DMS153 treated with DMSO at 0.1 percent for 48 hours (cell line): ENCODE measurements at regions not wholly inside any gene's neighbourhood (a gene's known extent, or its start where the extent isn't known, plus 50 kb on each side); places are given as distances from the start of the nearest gene placed in this dataset.

ENCODE experiments used
- DNase-seq: peaks from one replicate; lab custom pipeline; 2025; ENCODE audit not compliant: unreplicated experiment; lab: John Stamatoyannopoulos, UW

GRCh38 chr13:83221813-83222241 lies 660.4 kb downstream of the SLITRK1 start:
- DNase-seq: no peak

- DNase-seq: no peak
Observed at GRCh38 chr13:83221256-83221655, 661.0 kb downstream of the SLITRK1 start.

DNA sequence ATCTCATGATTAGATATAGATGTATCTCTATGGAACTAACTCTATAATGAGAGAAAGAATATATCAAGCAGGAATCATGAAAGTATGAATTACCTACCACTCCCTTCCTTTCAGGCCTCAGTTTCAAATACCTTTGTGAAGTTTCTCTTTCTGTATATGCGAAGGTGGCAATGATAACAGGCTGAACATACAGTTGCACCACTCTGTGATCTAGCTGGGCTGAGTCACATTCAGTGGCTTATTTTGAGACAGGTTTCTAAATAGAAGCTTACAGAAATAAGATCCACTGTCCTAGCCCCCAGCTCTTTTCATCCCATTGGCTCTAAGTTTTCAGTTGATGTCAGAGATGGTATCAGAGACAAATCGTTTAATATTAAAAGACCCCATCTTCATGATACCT lies 662.0 kb downstream of the SLITRK1 start:
- DNase-seq: no peak

GRCh38 chr13:83219832-83220231 lies 662.4 kb downstream of the SLITRK1 start:
- no peak for DNase-seq

DNA sequence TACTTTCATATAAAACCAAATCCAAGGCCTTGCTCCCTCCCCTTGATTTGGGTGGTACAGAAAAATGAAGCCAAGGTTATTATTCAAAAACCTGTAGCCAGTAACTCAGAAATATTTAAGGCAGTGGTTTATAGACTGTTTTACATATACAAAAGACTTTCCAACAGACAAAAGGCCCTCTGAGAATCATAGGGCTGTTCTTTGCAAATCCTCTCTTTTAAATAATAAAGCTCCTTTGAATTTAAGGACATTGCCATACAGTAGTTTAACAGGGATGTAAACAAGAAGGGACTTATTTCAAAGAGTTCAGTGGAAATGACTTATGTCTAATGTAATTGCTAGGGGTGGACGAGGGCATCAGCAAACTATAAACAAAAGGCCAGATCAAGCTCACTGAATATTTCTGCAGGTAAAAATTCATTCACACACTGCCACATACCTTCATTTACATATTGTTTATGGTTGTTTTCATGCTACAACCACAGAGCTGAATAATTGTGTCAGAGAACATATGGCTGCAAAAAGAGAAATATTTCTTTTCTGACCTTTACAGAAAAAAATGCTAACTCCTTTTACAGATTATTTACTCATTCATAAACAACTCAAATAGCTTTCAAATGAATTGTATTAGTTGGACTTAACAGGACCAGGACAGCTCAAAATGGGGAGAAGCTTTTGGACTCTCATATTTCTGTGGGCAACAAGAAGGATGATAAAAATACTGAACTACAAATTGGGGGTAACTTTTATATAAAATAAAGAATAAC lies 665.6 kb downstream of the SLITRK1 start:
- no peak for DNase-seq

DNA sequence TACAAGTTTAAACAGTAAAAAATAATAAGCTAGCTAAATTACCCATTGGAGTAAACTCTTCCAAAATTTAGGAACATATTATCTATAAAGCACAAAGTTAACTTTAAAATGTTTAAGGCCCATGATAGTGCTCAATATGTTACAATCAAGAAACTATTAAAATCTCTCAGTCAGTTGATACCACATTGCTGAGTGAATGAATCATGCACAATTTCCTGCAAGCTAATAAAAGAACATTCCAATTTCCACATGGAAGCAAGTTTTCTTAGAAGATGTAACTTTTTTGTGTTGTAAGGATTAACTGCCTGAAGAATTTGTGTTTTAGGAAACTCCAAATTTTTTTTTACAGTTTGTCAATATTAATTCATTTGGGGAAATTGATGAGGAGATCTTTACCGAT lies 666.6 kb downstream of the SLITRK1 start:
- no peak for DNase-seq

- DNase-seq: no peak
Observed at GRCh38 chr13:83214452-83214851, 667.8 kb downstream of the SLITRK1 start.

DNA sequence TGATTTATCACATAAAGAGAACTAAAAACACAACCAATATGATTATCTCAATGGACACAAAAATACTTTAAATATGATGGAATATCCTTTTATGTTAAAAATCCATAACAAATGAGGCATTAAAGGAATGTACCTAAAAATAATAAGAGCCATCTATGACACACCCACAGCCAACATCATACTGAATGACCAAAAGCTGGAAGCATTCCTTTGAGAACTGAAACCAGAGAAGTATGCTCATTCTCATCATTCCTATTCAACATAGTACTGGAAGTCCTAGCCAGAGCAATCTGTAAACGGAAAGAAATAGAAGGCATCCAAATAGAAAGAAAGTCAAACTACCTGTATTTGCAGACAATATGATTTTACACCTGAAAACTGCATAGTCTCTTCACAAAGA lies 671.0 kb downstream of the SLITRK1 start:
- no peak for DNase-seq

DNA sequence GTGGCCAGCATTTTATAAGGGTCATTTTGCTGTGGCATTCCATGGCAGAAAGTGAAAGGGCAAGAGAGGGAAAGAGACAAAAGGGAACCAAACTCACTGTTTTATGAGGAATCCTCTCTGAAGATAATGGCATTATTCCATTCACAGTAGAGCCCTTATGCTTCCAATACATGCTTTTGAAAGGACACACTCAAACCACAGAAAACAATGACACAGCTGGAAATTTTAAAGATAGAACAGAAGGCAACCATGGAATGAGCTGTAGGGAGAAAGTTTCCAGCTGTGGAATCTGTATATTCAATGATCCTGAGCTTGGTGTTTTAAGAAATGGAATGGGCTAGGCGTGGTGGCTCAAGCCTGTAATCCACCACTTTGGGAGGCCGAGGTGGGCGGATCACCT lies 677.4 kb downstream of the SLITRK1 start:
- no peak for DNase-seq

GRCh38 chr13:83201506-83201905 lies 680.8 kb downstream of the SLITRK1 start:
- no peak for DNase-seq

GRCh38 chr13:83197316-83197715 lies 685.0 kb downstream of the SLITRK1 start:
- DNase-seq: no peak

- DNase-seq: no peak
Observed at GRCh38 chr13:83190020-83190419, 692.3 kb downstream of the SLITRK1 start.

- no peak for DNase-seq
Observed at GRCh38 chr13:83184819-83185218, 697.5 kb downstream of the SLITRK1 start.

GRCh38 chr13:83184150-83184475 lies 698.2 kb downstream of the SLITRK1 start:
- no peak for DNase-seq

DNA sequence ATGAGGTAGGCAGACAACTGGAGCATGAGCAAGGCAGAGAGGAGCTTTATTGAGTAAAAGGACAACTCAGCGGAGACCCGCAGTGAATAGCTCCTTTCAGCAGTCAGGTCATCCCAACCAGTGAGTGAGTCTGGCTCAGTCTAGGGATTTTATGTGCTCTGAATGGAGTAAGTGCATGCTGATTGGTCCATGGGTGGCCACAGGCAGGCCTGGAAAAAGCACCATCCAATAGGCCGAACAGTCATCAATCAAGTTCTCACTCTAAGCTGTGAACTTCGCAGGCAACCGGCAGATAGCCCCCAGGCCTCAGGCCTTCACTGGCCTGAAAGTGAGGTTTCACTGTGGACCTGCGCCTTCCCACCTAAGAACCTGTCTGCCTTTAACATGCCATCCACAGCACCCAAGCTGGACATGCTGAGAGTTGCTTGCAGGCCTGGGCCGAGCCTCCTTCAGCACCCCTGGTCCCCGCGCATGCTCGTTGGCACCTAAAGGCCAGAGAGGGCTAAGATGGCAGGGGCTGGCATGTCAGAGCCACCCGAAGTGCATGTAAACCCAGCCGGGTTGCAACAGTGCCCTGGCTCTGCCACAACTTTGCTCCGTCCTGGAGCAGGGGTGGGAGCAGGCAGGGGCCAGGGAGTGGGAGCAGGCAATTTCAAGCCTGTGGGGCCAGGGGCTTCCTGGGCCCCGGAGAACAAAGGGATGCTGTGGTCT lies 698.7 kb downstream of the SLITRK1 start:
- no peak for DNase-seq

GRCh38 chr13:83182845-83183244 lies 699.4 kb downstream of the SLITRK1 start:
- DNase-seq: no peak

GRCh38 chr13:83178008-83178407 lies 704.3 kb downstream of the SLITRK1 start:
- DNase-seq: no peak

DNA sequence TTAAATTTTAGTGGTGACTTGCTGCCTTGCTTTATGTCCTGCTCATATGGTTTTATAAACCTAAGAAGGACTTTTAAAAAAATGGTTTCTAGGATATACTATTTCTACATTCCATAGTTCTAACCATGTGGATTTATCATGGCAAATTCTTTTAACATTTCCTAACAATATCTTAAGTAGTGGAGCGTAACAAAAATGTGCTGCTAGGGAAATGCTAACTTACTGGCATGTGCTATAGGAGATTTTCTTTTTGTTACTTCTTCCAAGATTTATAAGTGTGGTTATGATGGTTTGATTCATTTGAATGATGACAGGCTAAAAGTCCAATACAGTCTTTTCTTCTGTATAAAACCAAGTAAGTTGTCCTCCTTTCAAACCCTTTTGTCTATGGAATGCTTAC lies 713.7 kb downstream of the SLITRK1 start:
- DNase-seq: no peak

DNA sequence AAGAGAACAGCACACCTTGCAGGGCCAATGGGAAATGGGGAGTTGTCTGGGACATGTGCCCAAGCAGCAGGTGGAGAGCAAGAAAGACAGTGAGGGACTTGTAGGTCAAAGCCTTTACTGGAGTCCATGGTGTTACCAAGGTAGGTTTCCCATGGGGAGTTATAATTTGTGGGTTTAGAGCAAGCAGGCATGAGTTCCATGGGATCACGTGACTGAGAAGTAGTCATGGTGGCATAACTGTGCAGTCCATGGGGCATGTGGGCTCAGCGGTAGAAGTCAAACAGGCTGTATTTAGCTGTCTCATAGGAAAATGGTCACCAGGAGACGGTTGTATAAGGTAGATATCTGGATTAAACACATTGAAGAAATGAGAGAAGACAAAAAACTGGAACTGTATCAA lies 715.1 kb downstream of the SLITRK1 start:
- no peak for DNase-seq

- no peak for DNase-seq
Observed at GRCh38 chr13:83166550-83166949, 715.7 kb downstream of the SLITRK1 start.

- DNase-seq: no peak
Observed at GRCh38 chr13:83162493-83162892, 719.8 kb downstream of the SLITRK1 start.

DNA sequence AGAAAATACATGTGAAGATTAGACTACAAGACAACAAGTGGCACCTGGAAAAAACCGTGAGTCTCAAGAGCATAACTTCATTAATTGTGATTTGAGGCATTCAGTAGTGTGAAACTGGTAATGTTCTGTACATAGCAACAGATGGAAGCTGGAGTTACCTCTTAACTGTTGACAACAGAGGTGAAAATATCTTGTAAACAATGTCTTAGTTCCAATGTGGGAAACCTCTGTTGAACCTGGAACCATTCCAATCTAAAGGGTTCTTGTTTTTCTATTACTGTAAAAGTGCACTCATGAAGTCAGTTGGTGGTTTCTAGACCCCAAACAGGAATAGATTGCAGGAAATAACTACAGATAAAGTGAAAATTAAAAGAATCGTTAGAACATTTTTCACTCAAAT lies 728.4 kb downstream of the SLITRK1 start:
- DNase-seq: peak; percentile 93

DNA sequence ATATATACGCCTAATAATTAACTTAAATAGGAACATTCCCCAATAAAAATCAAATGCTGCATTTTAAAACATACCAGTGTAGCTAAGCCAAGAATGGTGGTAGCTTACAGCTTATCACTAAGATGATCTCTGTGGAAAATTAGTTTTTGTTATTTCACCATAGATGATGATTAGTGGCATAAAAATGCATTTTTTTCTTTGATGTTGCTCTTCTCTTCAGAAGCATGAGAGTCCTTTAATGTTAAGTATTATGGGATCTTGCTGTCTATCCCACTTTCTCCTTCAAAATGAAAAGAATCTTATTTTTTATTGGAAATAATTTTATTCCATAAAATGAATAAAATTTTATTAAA lies 731.0 kb downstream of the SLITRK1 start:
- no peak for DNase-seq
